ENCODE measurements at regions not wholly inside any gene's neighbourhood (a gene's known extent, or its start where the extent isn't known, plus 50 kb on each side); places are given as distances from the start of the nearest gene placed in this dataset.

- DNase-seq (peak; percentile 61), ATAC-seq (ENCODE audit: poor library complexity) (peak; percentile 81)
- intact Hi-C loops (cut with DNase I) = no loop called here
Observed at GRCh38 chr6:163943607-163944385, 529.3 kb downstream of the QKI start.

- no peak for ATAC-seq (ENCODE audit: poor library complexity)
Observed at GRCh38 chr6:163942790-163943189, 528.3 kb downstream of the QKI start.

GRCh38 chr6:163941624-163941976 lies 527.1 kb downstream of the QKI start:
- DNase-seq = no peak
- ATAC-seq (ENCODE audit: poor library complexity) = peak; percentile 39
- intact Hi-C loops (cut with DNase I) = no loop called here

More at GRCh38 chr6:163942790-163943189, 528.3 kb downstream of the QKI start:
- intact Hi-C loops (cut with DNase I) = no loop called here
- no peak for DNase-seq

GRCh38 chr6:163940705-163941623 lies 526.4 kb downstream of the QKI start:
- DNase-seq = peak; percentile 70
- intact Hi-C loops (cut with DNase I) = no loop called here
- ATAC-seq (ENCODE audit: poor library complexity) = peak; percentile 73

GRCh38 chr6:163937071-163937470 lies 522.6 kb downstream of the QKI start:
- intact Hi-C loops (cut with DNase I) = no loop called here
- ATAC-seq (ENCODE audit: poor library complexity) = no peak
- DNase-seq = no peak

GRCh38 chr6:163935158-163935762 lies 520.7 kb downstream of the QKI start:
- intact Hi-C loops (cut with DNase I) = no loop called here
- no peak for DNase-seq
- ATAC-seq (ENCODE audit: poor library complexity) = peak; percentile 25

- DNase-seq (no peak), ATAC-seq (ENCODE audit: poor library complexity) (no peak)
- intact Hi-C loops (cut with DNase I) = no loop called here
Observed at GRCh38 chr6:163930012-163930411, 515.5 kb downstream of the QKI start.

GRCh38 chr6:163929538-163929937 lies 515.0 kb downstream of the QKI start:
- intact Hi-C loops (cut with DNase I) = no loop called here
- ATAC-seq (ENCODE audit: poor library complexity) = no peak
- no peak for DNase-seq

GRCh38 chr6:163926642-163927041 lies 512.1 kb downstream of the QKI start:
- peak; percentile 68 for DNase-seq
- peak; percentile 88 for ATAC-seq (ENCODE audit: poor library complexity)

GRCh38 chr6:163925839-163926238 lies 511.3 kb downstream of the QKI start:
- DNase-seq = no peak
- intact Hi-C loops (cut with DNase I) = no loop called here
- no peak for ATAC-seq (ENCODE audit: poor library complexity)

More at GRCh38 chr6:163926642-163927041, 512.1 kb downstream of the QKI start:
- intact Hi-C loops (cut with DNase I) = no loop called here

- no peak for DNase-seq
- intact Hi-C loops (cut with DNase I) = no loop called here
- no peak for ATAC-seq (ENCODE audit: poor library complexity)
Observed at GRCh38 chr6:163923658-163924411, 509.3 kb downstream of the QKI start.

GRCh38 chr6:163922562-163922961 lies 508.0 kb downstream of the QKI start:
- no peak for DNase-seq
- intact Hi-C loops (cut with DNase I) = no loop called here
- ATAC-seq (ENCODE audit: poor library complexity) = no peak

- ATAC-seq (ENCODE audit: poor library complexity) (no peak), DNase-seq (no peak)
- intact Hi-C loops (cut with DNase I) = no loop called here
Observed at GRCh38 chr6:163919652-163920051, 505.1 kb downstream of the QKI start.

- ATAC-seq (ENCODE audit: poor library complexity) = no peak
- DNase-seq = no peak
- intact Hi-C loops (cut with DNase I) = no loop called here
Observed at GRCh38 chr6:163916315-163917081, 502.0 kb downstream of the QKI start.

- no peak for ATAC-seq (ENCODE audit: poor library complexity)
Observed at GRCh38 chr6:163915131-163915530, 500.6 kb downstream of the QKI start.

GRCh38 chr6:163913045-163913444 lies 498.5 kb downstream of the QKI start:
- ATAC-seq (ENCODE audit: poor library complexity) (no peak), DNase-seq (no peak)
- intact Hi-C loops (cut with DNase I) = no loop called here

More at GRCh38 chr6:163915131-163915530, 500.6 kb downstream of the QKI start:
- intact Hi-C loops (cut with DNase I) = no loop called here
- DNase-seq = no peak

- intact Hi-C loops (cut with DNase I) = no loop called here
- DNase-seq (no peak), ATAC-seq (ENCODE audit: poor library complexity) (no peak)
Observed at GRCh38 chr6:163906006-163906710, 491.6 kb downstream of the QKI start.
